IMR-90 (cell line): ENCODE measurements at regions not wholly inside any gene's neighbourhood (a gene's known extent, or its start where the extent isn't known, plus 50 kb on each side); places are given as distances from the start of the nearest gene placed in this dataset.

ENCODE experiments used
- ATAC-seq: fragments of 200-7000 bp; cut with Tn5 transposase; 2 replicates; pipeline ENCODE4 v1.9.1; 2020; ENCODE audit warnings: low read depth, mild to moderate bottlenecking, moderate library complexity
- BruUV-seq: library from RNA; stranded (reverse); fragments of 400-500 nt; replicated peaks from 2 replicates; lab custom pipeline; 2021; lab: Mats Ljungman, UMichigan
- CTCF ChIA-PET: fragments of 300-600 bp; formaldehyde crosslinking; extraction: SDS; loops from one replicate; lab custom pipeline; 2021; ENCODE audit warnings: antibody characterized with exemption; lab: Yijun Ruan, JAX
- POLR2A ChIA-PET: fragments of 300-600 bp; sonication (Branson Sonifier 250); formaldehyde crosslinking; loops from one replicate; lab custom pipeline; 2022; ENCODE audit warnings: antibody characterized with exemption; ENCODE audit not compliant: unreplicated experiment; lab: Charles Lee
- DNase-seq: peaks from one replicate; pipeline ENCODE4 v3.0.0; 2013
- H2AFZ ChIP-seq: replicated peaks from 2 replicates; pipeline ENCODE3; 2013; ENCODE audit warnings: low read length, mild to moderate bottlenecking; ENCODE audit not compliant: poor library complexity
- H2AK5ac ChIP-seq: 2 replicates; pipeline ENCODE4 v1.6.1; 2013; ENCODE audit warnings: low read depth, low read length, inconsistent platforms
- H2AK9ac ChIP-seq: replicated peaks from 2 replicates; pipeline ENCODE3; 2013; ENCODE audit warnings: mild to moderate bottlenecking, low read depth, low read length, moderate library complexity; ENCODE audit not compliant: poor library complexity
- H2BK120ac ChIP-seq: 2 replicates; pipeline ENCODE4 v1.6.1; 2013; ENCODE audit warnings: low read depth, low read length, inconsistent platforms
- H2BK15ac ChIP-seq: 3 replicates; pipeline ENCODE4 v1.6.1; 2013; ENCODE audit warnings: low read depth, low read length, inconsistent platforms
- H2BK20ac ChIP-seq: 2 replicates; pipeline ENCODE4 v1.6.1; 2013; ENCODE audit warnings: low read depth, mild to moderate bottlenecking, inconsistent platforms, low read length, moderate library complexity
- H2BK5ac ChIP-seq: 2 replicates; pipeline ENCODE4 v1.6.1; 2013; ENCODE audit warnings: mild to moderate bottlenecking, low read depth, low read length, inconsistent platforms; ENCODE audit not compliant: poor library complexity, severe bottlenecking
- H3K14ac ChIP-seq: replicated peaks from 2 replicates; pipeline ENCODE4 v1.6.1; 2013; ENCODE audit warnings: low read depth, low read length, inconsistent platforms
- H3K18ac ChIP-seq: 2 replicates; pipeline ENCODE4 v1.6.1; 2013; ENCODE audit warnings: low read depth, low read length, control low read depth
- H3K23ac ChIP-seq: 2 replicates; pipeline ENCODE4 v1.6.1; 2013; ENCODE audit warnings: low read depth, low read length, inconsistent platforms
- H3K27ac ChIP-seq: 2 replicates; pipeline ENCODE4 v1.5.1; 2013; ENCODE audit warnings: mild to moderate bottlenecking, control low read depth, low read length; ENCODE audit not compliant: insufficient read depth
- H3K27me3 ChIP-seq: 2 replicates; pipeline ENCODE4 v1.6.1; 2013; ENCODE audit warnings: low read length; ENCODE audit not compliant: control insufficient read depth, insufficient read depth
- H3K36me3 ChIP-seq: 2 replicates; pipeline ENCODE4 v1.6.1; 2013; ENCODE audit warnings: low read length, mixed read lengths; ENCODE audit not compliant: control insufficient read depth, insufficient read depth
- H3K4ac ChIP-seq: 2 replicates; pipeline ENCODE4 v1.6.1; 2013; ENCODE audit warnings: low read depth, low read length, inconsistent platforms
- H3K4me1 ChIP-seq: 2 replicates; pipeline ENCODE4 v1.6.1; 2013; ENCODE audit warnings: low read length, mixed read lengths; ENCODE audit not compliant: control insufficient read depth, insufficient read depth
- H3K4me2 ChIP-seq: 2 replicates; pipeline ENCODE4 v1.6.1; 2013; ENCODE audit warnings: low read depth, mild to moderate bottlenecking, control low read depth, low read length, moderate library complexity
- H3K4me3 ChIP-seq: 2 replicates; pipeline ENCODE4 v1.5.1; 2013; ENCODE audit warnings: low read depth, mild to moderate bottlenecking, control low read depth, low read length, moderate library complexity; ENCODE audit not compliant: insufficient read depth
- H3K56ac ChIP-seq: 2 replicates; pipeline ENCODE4 v1.6.1; 2013; ENCODE audit warnings: low read length, inconsistent platforms; ENCODE audit not compliant: insufficient read depth; ENCODE audit errors: extremely low read depth
- H3K79me1 ChIP-seq, 2 experiments: 2 replicates each; pipeline ENCODE4 v1.6.1; 2013; ENCODE audit warnings: low read length in 2 of 2, inconsistent platforms in 1 of 2, low read depth in 1 of 2
- H3K9ac ChIP-seq: 2 replicates; pipeline ENCODE4 v1.6.1; 2013; ENCODE audit warnings: low read depth, low read length, control low read depth
- H3K9me1 ChIP-seq: 2 replicates; pipeline ENCODE4 v1.6.1; 2013; ENCODE audit warnings: low read length, inconsistent platforms; ENCODE audit not compliant: insufficient read depth
- H3K9me3 ChIP-seq: 2 replicates; pipeline ENCODE4 v1.6.1; 2013; ENCODE audit warnings: low read length; ENCODE audit not compliant: control insufficient read depth, insufficient read depth
- H4K20me1 ChIP-seq: 2 replicates; pipeline ENCODE4 v1.6.1; 2013; ENCODE audit warnings: low read length, inconsistent platforms; ENCODE audit not compliant: insufficient read depth
- H4K5ac ChIP-seq: 2 replicates; pipeline ENCODE4 v1.6.1; 2013; ENCODE audit warnings: mild to moderate bottlenecking, low read depth, low read length, control low read depth
- H4K8ac ChIP-seq, 2 experiments: 2 replicates each; pipeline ENCODE4 v1.6.1; 2013; ENCODE audit warnings: low read depth in 2 of 2, low read length in 2 of 2, control low read depth in 1 of 2, inconsistent platforms in 1 of 2
- H4K91ac ChIP-seq: 2 replicates; pipeline ENCODE4 v1.6.1; 2013; ENCODE audit warnings: low read depth, low read length, inconsistent platforms; ENCODE audit not compliant: insufficient read depth
- CEBPB ChIP-seq: IDR thresholded peaks from 2 replicates; pipeline ENCODE4 v1.6.1; 2012; ENCODE audit warnings: low read depth, low read length, improper control_type of control experiment
- FOS ChIP-seq: fragments of 150-350 bp; IDR thresholded peaks from 2 replicates; pipeline ENCODE4 v1.6.1; 2016; ENCODE audit warnings: low read depth, low read length
- MAFK ChIP-seq: IDR thresholded peaks from 2 replicates; pipeline ENCODE4 v1.6.1; 2012; ENCODE audit warnings: low read depth, low read length, improper control_type of control experiment
- MXI1 ChIP-seq: IDR thresholded peaks from 2 replicates; pipeline ENCODE4 v1.6.1; 2012; ENCODE audit warnings: low read depth, mild to moderate bottlenecking, low read length, moderate library complexity, borderline replicate concordance
- POLR2A ChIP-seq: IDR thresholded peaks from 2 replicates; pipeline ENCODE4 v1.6.1; 2012; ENCODE audit warnings: mild to moderate bottlenecking, low read depth, low read length
- RAD21 ChIP-seq: IDR thresholded peaks from 2 replicates; pipeline ENCODE4 v1.6.1; 2012; ENCODE audit warnings: low read length, improper control_type of control experiment
- RCOR1 ChIP-seq: IDR thresholded peaks from 2 replicates; pipeline ENCODE4 v1.6.1; 2012; ENCODE audit warnings: mild to moderate bottlenecking, low read length, improper control_type of control experiment; ENCODE audit not compliant: insufficient replicate concordance
- RFX5 ChIP-seq: IDR thresholded peaks from 2 replicates; pipeline ENCODE4 v1.8.0; 2012; ENCODE audit warnings: low read depth, mild to moderate bottlenecking, low read length, moderate library complexity
- SMC3 ChIP-seq: fragments of 150-350 bp; IDR thresholded peaks from 2 replicates; pipeline ENCODE4 v1.6.1; 2016; ENCODE audit warnings: low read depth, mild to moderate bottlenecking, antibody characterized with exemption, low read length, moderate library complexity
- dilution Hi-C: fragments of 300-500 bp; cut with HindIII; formaldehyde crosslinking; loops from one replicate; pipeline ENCODE4 v1.14.3; 2018; ENCODE audit warnings: low sequenced_read_pairs; ENCODE audit not compliant: unreplicated experiment
- in situ Hi-C: fragments of 300-500 bp; cut with MboI; formaldehyde crosslinking; loops from 3 replicates; pipeline ENCODE4 v1.14.3; 2019; ENCODE audit warnings: low sequenced_read_pairs, inconsistent platforms, mixed read lengths
- intact Hi-C: fragments of 100-400 bp; cut with micrococcal nuclease; formaldehyde crosslinking; loops from 2 replicates; pipeline ENCODE4 v1.10.0; 2022
- TF ChIP-seq, protein P1 (sequence below): conservative IDR thresholded peaks from 2 replicates; pipeline ENCODE4 v1.5.1; 2012; ENCODE audit warnings: mild to moderate bottlenecking, low read depth, low read length, improper control_type of control experiment
- TF ChIP-seq, protein P2 (sequence below): fragments of 150-350 bp; IDR thresholded peaks from 2 replicates; pipeline ENCODE4 v1.6.1; 2016; ENCODE audit warnings: low read depth, mild to moderate bottlenecking, low read length, moderate library complexity, borderline replicate concordance
- TF ChIP-seq, protein P3 (sequence below): fragments of 150-350 bp; IDR thresholded peaks from 2 replicates; pipeline ENCODE4 v1.6.1; 2017; ENCODE audit warnings: mild to moderate bottlenecking, antibody characterized with exemption, low read length, low read depth

DNA sequence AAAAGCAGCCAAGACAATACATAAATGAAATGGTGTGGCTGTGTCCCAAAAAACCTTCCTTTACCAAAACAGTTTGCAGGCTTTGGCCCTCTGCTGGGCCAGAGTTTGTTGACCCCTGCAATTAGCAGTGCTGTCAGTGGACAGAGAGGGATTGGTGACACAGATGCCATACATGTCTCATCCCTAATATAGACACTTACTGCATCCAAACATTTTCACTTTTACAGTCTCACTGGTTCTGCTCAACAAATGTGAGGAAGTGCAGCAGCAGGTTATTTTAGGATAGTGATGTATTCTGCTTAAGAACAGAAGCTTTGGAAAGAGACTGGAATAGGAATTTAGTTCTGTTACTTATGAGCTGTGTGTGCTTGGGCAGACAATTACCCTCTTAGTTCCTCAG lies 462.8 kb upstream of the LRRC7 start:
- Histone ChIP-seq H3K4me1 (no peaks in the 10 kb centered on the region), H3K9me3 (0 out of 2 replicates have a peak, but pooled peaks cover 1% of the 10 kb centered on the region), H3K14ac (no peak overlapping the region), H3K56ac (no peak overlapping the region), H3K4ac (no peak overlapping the region), H3K9ac (no peak overlapping the region), H2BK15ac (no peak overlapping the region), H3K9me1 (no peaks in the 10 kb centered on the region), H2AK9ac (no peak overlapping the region), H3K4me3 (no peak overlapping the region), H3K4me2 (no peak overlapping the region), H2BK120ac (no peak overlapping the region), H2BK20ac (no peak overlapping the region), H3K18ac (no peak overlapping the region), H3K27me3 (no peaks in the 10 kb centered on the region), H3K79me1 (no peaks in the 10 kb centered on the region), H3K36me3 (no peaks in the 10 kb centered on the region), H4K91ac (no peak overlapping the region), H3K23ac (no peak overlapping the region), H2AFZ (no peak overlapping the region), H4K5ac (no peak overlapping the region), H4K20me1 (no peaks in the 10 kb centered on the region), H2AK5ac (no peak overlapping the region), H4K8ac (no peak overlapping the region), H3K27ac (no peak overlapping the region), H2BK5ac (no peak overlapping the region)
- ChIA-PET CTCF (no interaction called here), POLR2A (no interaction called here)
- no peak for DNase-seq
- BruUV-seq = no TSS peak
- TF ChIP-seq, protein P1, sequence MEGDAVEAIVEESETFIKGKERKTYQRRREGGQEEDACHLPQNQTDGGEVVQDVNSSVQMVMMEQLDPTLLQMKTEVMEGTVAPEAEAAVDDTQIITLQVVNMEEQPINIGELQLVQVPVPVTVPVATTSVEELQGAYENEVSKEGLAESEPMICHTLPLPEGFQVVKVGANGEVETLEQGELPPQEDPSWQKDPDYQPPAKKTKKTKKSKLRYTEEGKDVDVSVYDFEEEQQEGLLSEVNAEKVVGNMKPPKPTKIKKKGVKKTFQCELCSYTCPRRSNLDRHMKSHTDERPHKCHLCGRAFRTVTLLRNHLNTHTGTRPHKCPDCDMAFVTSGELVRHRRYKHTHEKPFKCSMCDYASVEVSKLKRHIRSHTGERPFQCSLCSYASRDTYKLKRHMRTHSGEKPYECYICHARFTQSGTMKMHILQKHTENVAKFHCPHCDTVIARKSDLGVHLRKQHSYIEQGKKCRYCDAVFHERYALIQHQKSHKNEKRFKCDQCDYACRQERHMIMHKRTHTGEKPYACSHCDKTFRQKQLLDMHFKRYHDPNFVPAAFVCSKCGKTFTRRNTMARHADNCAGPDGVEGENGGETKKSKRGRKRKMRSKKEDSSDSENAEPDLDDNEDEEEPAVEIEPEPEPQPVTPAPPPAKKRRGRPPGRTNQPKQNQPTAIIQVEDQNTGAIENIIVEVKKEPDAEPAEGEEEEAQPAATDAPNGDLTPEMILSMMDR = no peak
- no peak for TF ChIP-seq RFX5
- no peak for TF ChIP-seq CEBPB
- TF ChIP-seq FOS = no peak
- TF ChIP-seq, protein P2, sequence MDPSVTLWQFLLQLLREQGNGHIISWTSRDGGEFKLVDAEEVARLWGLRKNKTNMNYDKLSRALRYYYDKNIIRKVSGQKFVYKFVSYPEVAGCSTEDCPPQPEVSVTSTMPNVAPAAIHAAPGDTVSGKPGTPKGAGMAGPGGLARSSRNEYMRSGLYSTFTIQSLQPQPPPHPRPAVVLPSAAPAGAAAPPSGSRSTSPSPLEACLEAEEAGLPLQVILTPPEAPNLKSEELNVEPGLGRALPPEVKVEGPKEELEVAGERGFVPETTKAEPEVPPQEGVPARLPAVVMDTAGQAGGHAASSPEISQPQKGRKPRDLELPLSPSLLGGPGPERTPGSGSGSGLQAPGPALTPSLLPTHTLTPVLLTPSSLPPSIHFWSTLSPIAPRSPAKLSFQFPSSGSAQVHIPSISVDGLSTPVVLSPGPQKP = no peak
- no peak for TF ChIP-seq RAD21
- TF ChIP-seq POLR2A = no peak
- TF ChIP-seq MXI1 = no peak
- no peak for TF ChIP-seq RCOR1
- no peak for TF ChIP-seq SMC3
- TF ChIP-seq, protein P3, sequence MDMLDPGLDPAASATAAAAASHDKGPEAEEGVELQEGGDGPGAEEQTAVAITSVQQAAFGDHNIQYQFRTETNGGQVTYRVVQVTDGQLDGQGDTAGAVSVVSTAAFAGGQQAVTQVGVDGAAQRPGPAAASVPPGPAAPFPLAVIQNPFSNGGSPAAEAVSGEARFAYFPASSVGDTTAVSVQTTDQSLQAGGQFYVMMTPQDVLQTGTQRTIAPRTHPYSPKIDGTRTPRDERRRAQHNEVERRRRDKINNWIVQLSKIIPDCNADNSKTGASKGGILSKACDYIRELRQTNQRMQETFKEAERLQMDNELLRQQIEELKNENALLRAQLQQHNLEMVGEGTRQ = no peak
- TF ChIP-seq MAFK = no peak
- ATAC-seq = no peak
- dilution Hi-C loops (no loop called here), in situ Hi-C loops (no loop called here), intact Hi-C loops (no loop called here)
